ENCODE measurements at regions not wholly inside any gene's neighbourhood (a gene's known extent, or its start where the extent isn't known, plus 50 kb on each side); places are given as distances from the start of the nearest gene placed in this dataset.
"Not testable (repeated sequence)": the region's sequence is repeated elsewhere in the genome, so short reads cannot be mapped to it uniquely, and the experiment has no call there.

DNA sequence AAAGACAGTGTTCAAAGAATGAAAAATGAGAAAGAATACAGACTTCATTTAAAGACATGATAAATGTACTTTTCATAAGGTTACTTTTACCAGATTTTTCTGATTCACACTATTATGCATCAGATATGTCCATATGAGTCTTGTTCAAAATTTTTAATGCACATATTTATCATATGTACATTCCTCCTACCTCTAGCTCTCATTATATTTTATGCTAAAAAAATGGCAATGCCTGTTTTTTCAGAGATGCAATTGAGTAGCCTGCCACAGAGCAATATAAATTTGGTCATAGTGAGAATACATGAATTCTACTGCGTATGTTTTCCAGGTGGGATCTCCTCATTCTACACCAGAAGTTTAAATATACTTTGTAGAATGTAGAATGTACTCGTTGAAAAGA lies 807.0 kb upstream of the SLITRK6 start:
- no peaks in the 10 kb centered on the region for H3K27me3 ChIP-seq (ENCODE audit: insufficient read depth in 3 of 3, low read length in 2 of 3)
- H3K4me1 ChIP-seq = no peaks in the 10 kb centered on the region
- DNase-seq (no peak), ATAC-seq (no peak)
- intact Hi-C loops (cut with DNase I) = no loop called here
- no peaks in the 10 kb centered on the region for H3K9me3 ChIP-seq
- no peak overlapping the region for H3K27ac ChIP-seq
- no peak overlapping the region for H3K4me3 ChIP-seq
- H3K36me3 ChIP-seq (ENCODE audit: insufficient read depth in 1 of 2, low read depth in 1 of 2) = no peaks in the 10 kb centered on the region
- 63 to 67% (median 65%) methylated on average over 2 of the region's 2 CpGs for WGBS, 3 donors
- TF ChIP-seq, protein P1, sequence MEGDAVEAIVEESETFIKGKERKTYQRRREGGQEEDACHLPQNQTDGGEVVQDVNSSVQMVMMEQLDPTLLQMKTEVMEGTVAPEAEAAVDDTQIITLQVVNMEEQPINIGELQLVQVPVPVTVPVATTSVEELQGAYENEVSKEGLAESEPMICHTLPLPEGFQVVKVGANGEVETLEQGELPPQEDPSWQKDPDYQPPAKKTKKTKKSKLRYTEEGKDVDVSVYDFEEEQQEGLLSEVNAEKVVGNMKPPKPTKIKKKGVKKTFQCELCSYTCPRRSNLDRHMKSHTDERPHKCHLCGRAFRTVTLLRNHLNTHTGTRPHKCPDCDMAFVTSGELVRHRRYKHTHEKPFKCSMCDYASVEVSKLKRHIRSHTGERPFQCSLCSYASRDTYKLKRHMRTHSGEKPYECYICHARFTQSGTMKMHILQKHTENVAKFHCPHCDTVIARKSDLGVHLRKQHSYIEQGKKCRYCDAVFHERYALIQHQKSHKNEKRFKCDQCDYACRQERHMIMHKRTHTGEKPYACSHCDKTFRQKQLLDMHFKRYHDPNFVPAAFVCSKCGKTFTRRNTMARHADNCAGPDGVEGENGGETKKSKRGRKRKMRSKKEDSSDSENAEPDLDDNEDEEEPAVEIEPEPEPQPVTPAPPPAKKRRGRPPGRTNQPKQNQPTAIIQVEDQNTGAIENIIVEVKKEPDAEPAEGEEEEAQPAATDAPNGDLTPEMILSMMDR (IDR thresholded peaks at IDR 0.05) = no peak

DNA sequence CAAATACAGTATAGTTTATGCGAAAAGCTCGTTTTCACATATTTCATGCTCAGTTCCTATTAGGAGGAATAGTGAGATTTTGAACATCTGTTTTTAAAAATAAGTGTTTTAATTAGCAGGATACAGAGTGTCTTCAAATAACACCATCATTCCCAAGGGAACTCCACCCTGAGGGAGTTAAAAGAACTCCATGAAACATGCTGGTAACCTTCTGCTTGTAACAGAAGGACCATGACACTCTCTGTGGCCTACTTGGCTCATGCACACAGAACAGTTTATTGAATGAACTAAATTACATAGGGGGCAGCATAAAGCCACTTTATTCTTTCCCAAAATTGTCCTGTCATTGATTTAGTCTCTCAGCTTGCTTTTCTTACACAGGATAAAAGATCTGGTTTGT lies 809.5 kb upstream of the SLITRK6 start:
- 66 to 97% (median 88%) methylated on average over 2 of the region's 2 CpGs for WGBS, 3 donors
- intact Hi-C loops (cut with DNase I) = no loop called here
- TF ChIP-seq, protein P1 (IDR thresholded peaks at IDR 0.05) = no peak

DNA sequence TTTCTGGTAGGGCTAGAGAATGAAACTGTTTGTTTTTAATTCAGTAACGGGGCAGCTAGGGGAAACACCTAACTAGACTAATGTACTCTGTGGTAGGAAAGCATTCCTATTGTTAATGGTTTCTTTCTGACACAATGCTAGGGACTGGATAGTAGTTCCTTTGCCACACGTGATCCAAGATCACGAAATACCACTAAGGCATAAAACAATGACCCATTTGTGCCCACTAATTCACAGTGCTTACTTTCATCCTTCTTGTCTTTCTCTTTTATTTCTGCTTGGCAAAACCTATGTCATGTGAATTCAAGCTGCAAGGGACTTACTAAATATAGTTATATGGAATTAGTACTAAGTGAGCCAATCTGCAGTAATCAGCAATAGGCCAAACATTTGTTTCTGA lies 834.1 kb upstream of the SLITRK6 start:
- Histone ChIP-seq H3K27me3 (ENCODE audit: insufficient read depth in 3 of 3, low read length in 2 of 3) (no peaks in the 10 kb centered on the region), H3K4me1 (no peaks in the 10 kb centered on the region), H3K36me3 (ENCODE audit: insufficient read depth in 1 of 2, low read depth in 1 of 2) (no peaks in the 10 kb centered on the region), H3K27ac (no peak overlapping the region), H3K9me3 (no peaks in the 10 kb centered on the region), H3K4me3 (no peak overlapping the region)
- DNase-seq = no peak
- 65 to 81% (median 73%) methylated on average over 3 of the region's 3 CpGs for WGBS, 3 donors
- ATAC-seq = no peak
- intact Hi-C loops (cut with DNase I) = no loop called here
- TF ChIP-seq, protein P1 (IDR thresholded peaks at IDR 0.05) = no peak

More for the DNA sequence above, 809.5 kb upstream of the SLITRK6 start:
- Histone ChIP-seq H3K4me1 (no peaks in the 10 kb centered on the region), H3K9me3 (no peaks in the 10 kb centered on the region), H3K4me3 (no peak overlapping the region), H3K36me3 (ENCODE audit: insufficient read depth in 1 of 2, low read depth in 1 of 2) (no peaks in the 10 kb centered on the region), H3K27ac (no peak overlapping the region), H3K27me3 (ENCODE audit: insufficient read depth in 3 of 3, low read length in 2 of 3) (no peaks in the 10 kb centered on the region)
- DNase-seq = no peak
- ATAC-seq = no peak

DNA sequence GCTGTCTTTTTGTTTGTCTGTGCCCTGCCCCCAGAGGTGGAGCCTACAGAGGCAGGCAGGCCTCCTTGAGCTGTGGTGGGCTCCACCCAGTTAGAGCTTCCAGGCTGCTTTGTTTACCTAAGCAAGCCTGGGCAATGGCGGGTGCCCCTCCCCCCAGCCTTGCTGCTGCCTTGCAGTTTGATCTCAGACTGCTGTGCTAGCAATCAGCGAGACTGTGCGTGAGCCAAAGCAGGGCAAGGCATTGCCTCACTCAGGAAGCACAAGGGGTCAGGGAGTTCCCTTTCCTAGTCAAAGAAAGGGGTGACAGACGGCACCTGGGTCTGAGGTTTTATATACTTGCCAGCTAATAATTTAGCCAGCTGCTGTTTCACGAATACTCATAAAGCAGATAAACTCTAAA lies 852.0 kb upstream of the SLITRK6 start:
- H3K9me3 ChIP-seq; H3K27me3 ChIP-seq (ENCODE audit: insufficient read depth in 3 of 3, low read length in 2 of 3); H3K36me3 ChIP-seq (ENCODE audit: insufficient read depth in 1 of 2, low read depth in 1 of 2); H3K4me3 ChIP-seq; H3K4me1 ChIP-seq; H3K27ac ChIP-seq; ATAC-seq; intact Hi-C loops (cut with DNase I): not testable (repeated sequence)
- peak in 1 of 2 donors; percentile 14 for DNase-seq
- 33 to 54% (median 47%) methylated on average over 5 of the region's 5 CpGs for WGBS, 3 donors

DNA sequence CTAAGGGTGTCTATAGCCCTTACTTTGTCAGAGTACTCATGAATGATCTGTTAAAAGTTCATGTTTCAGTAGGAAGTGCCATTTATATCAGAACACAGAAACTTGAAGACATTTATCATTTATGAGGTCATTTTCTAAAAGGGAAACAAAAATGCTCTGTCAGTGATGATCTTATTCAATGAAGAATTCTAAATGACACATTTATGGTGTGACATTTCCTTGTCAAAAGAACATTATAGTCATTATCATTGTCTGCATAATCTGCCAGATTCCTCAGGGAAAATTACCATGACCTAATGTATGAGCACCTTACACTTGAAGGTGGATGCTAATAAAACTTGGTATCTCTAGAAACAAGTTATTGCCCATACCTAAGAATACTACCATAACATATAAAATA lies 853.8 kb upstream of the SLITRK6 start:
- Histone ChIP-seq H3K27me3 (ENCODE audit: insufficient read depth in 3 of 3, low read length in 2 of 3) (no peaks in the 10 kb centered on the region), H3K4me3 (no peak overlapping the region), H3K9me3 (no peaks in the 10 kb centered on the region), H3K27ac (no peak overlapping the region), H3K36me3 (ENCODE audit: insufficient read depth in 1 of 2, low read depth in 1 of 2) (no peaks in the 10 kb centered on the region), H3K4me1 (no peaks in the 10 kb centered on the region)
- intact Hi-C loops (cut with DNase I) = no loop called here
- ATAC-seq = no peak
- DNase-seq = no peak
- TF ChIP-seq, protein P1 (IDR thresholded peaks at IDR 0.05) = no peak
